ENCODE measurements at regions not wholly inside any gene's neighbourhood (a gene's known extent, or its start where the extent isn't known, plus 50 kb on each side); places are given as distances from the start of the nearest gene placed in this dataset.
"Not testable (repeated sequence)": the region's sequence is repeated elsewhere in the genome, so short reads cannot be mapped to it uniquely, and the experiment has no call there.

- no peak overlapping the region for H3K27ac ChIP-seq (ENCODE audit: low read depth, low read length)
- H3K36me3 ChIP-seq (ENCODE audit: control insufficient read depth, insufficient read depth, low read length) = no peaks in the 10 kb centered on the region
- H3K4me3 ChIP-seq (ENCODE audit: low read depth, low read length) = no peak overlapping the region
- no peak for DNase-seq (ENCODE audit: low read depth in 4 of 6, low spot score in 6 of 6)
- no peaks in the 10 kb centered on the region for H3K4me1 ChIP-seq (ENCODE audit: control insufficient read depth, insufficient read depth, low read length)
- H3K9me3 ChIP-seq (ENCODE audit: control insufficient read depth, insufficient read depth, low read length) = no peaks in the 10 kb centered on the region
- WGBS (ENCODE audit: insufficient coverage) = 82% methylated on average over 4 of the region's 4 CpGs
- peaks cover 3% of the 10 kb centered on the region for H3K27me3 ChIP-seq (ENCODE audit: control insufficient read depth, insufficient read depth, low read length)
Measured at GRCh38 chr20:60786686-60787217, 465.3 kb upstream of the CDH4 start.

- H3K9me3 ChIP-seq (ENCODE audit: control insufficient read depth, insufficient read depth, low read length) = no peaks in the 10 kb centered on the region
- DNase-seq (ENCODE audit: low read depth in 4 of 6, low spot score in 6 of 6) = no peak
- WGBS (ENCODE audit: insufficient coverage) = 67% methylated on average over 3 of the region's 4 CpGs
- H3K4me3 ChIP-seq (ENCODE audit: low read depth, low read length) = no peak overlapping the region
- H3K36me3 ChIP-seq (ENCODE audit: control insufficient read depth, insufficient read depth, low read length) = no peaks in the 10 kb centered on the region
- H3K27me3 ChIP-seq (ENCODE audit: control insufficient read depth, insufficient read depth, low read length) = peaks cover 3% of the 10 kb centered on the region
- no peaks in the 10 kb centered on the region for H3K4me1 ChIP-seq (ENCODE audit: control insufficient read depth, insufficient read depth, low read length)
- no peak overlapping the region for H3K27ac ChIP-seq (ENCODE audit: low read depth, low read length)
Measured at GRCh38 chr20:60787276-60787675, 464.8 kb upstream of the CDH4 start.

GRCh38 chr20:60788070-60788469 is 464.0 kb upstream of the CDH4 start:
- H3K27me3 ChIP-seq (ENCODE audit: control insufficient read depth, insufficient read depth, low read length) = peaks cover 3% of the 10 kb centered on the region
- no peaks in the 10 kb centered on the region for H3K4me1 ChIP-seq (ENCODE audit: control insufficient read depth, insufficient read depth, low read length)
- no peaks in the 10 kb centered on the region for H3K36me3 ChIP-seq (ENCODE audit: control insufficient read depth, insufficient read depth, low read length)
- no peak for DNase-seq (ENCODE audit: low read depth in 4 of 6, low spot score in 6 of 6)
- no peaks in the 10 kb centered on the region for H3K9me3 ChIP-seq (ENCODE audit: control insufficient read depth, insufficient read depth, low read length)
- 80% methylated on average over 1 of the region's 3 CpGs for WGBS (ENCODE audit: insufficient coverage)
- no peak overlapping the region for H3K27ac ChIP-seq (ENCODE audit: low read depth, low read length)
- no peak overlapping the region for H3K4me3 ChIP-seq (ENCODE audit: low read depth, low read length)

GRCh38 chr20:60789399-60789798 is 462.7 kb upstream of the CDH4 start:
- Histone ChIP-seq H3K4me3 (ENCODE audit: low read depth, low read length) (no peak overlapping the region), H3K9me3 (ENCODE audit: control insufficient read depth, insufficient read depth, low read length) (no peaks in the 10 kb centered on the region), H3K27ac (ENCODE audit: low read depth, low read length) (no peak overlapping the region), H3K4me1 (ENCODE audit: control insufficient read depth, insufficient read depth, low read length) (no peaks in the 10 kb centered on the region), H3K36me3 (ENCODE audit: control insufficient read depth, insufficient read depth, low read length) (no peaks in the 10 kb centered on the region), H3K27me3 (ENCODE audit: control insufficient read depth, insufficient read depth, low read length) (peaks cover 3% of the 10 kb centered on the region)
- 91% methylated on average over 8 of the region's 10 CpGs for WGBS (ENCODE audit: insufficient coverage)
- no peak for DNase-seq (ENCODE audit: low read depth in 4 of 6, low spot score in 6 of 6)

GRCh38 chr20:60790339-60790738 is 461.7 kb upstream of the CDH4 start:
- not testable (repeated sequence) for H3K27me3 ChIP-seq (ENCODE audit: control insufficient read depth, insufficient read depth, low read length); H3K27ac ChIP-seq (ENCODE audit: low read depth, low read length); H3K9me3 ChIP-seq (ENCODE audit: control insufficient read depth, insufficient read depth, low read length); H3K4me1 ChIP-seq (ENCODE audit: control insufficient read depth, insufficient read depth, low read length); H3K4me3 ChIP-seq (ENCODE audit: low read depth, low read length); DNase-seq (ENCODE audit: low read depth in 4 of 6, low spot score in 6 of 6); H3K36me3 ChIP-seq (ENCODE audit: control insufficient read depth, insufficient read depth, low read length)
- WGBS (ENCODE audit: insufficient coverage) = 90% methylated on average over 2 of the region's 3 CpGs

GRCh38 chr20:60791823-60792222 is 460.2 kb upstream of the CDH4 start:
- H3K4me3 ChIP-seq (ENCODE audit: low read depth, low read length) = no peak overlapping the region
- H3K36me3 ChIP-seq (ENCODE audit: control insufficient read depth, insufficient read depth, low read length) = no peaks in the 10 kb centered on the region
- no peaks in the 10 kb centered on the region for H3K27me3 ChIP-seq (ENCODE audit: control insufficient read depth, insufficient read depth, low read length)
- H3K27ac ChIP-seq (ENCODE audit: low read depth, low read length) = no peak overlapping the region
- no peaks in the 10 kb centered on the region for H3K4me1 ChIP-seq (ENCODE audit: control insufficient read depth, insufficient read depth, low read length)
- no peak for DNase-seq (ENCODE audit: low read depth in 4 of 6, low spot score in 6 of 6)
- no peaks in the 10 kb centered on the region for H3K9me3 ChIP-seq (ENCODE audit: control insufficient read depth, insufficient read depth, low read length)
- 94% methylated on average over 1 of the region's 1 CpG for WGBS (ENCODE audit: insufficient coverage)

- Histone ChIP-seq H3K36me3 (ENCODE audit: control insufficient read depth, insufficient read depth, low read length) (no peaks in the 10 kb centered on the region), H3K4me1 (ENCODE audit: control insufficient read depth, insufficient read depth, low read length) (no peaks in the 10 kb centered on the region), H3K4me3 (ENCODE audit: low read depth, low read length) (no peak overlapping the region), H3K27me3 (ENCODE audit: control insufficient read depth, insufficient read depth, low read length) (no peaks in the 10 kb centered on the region), H3K27ac (ENCODE audit: low read depth, low read length) (no peak overlapping the region), H3K9me3 (ENCODE audit: control insufficient read depth, insufficient read depth, low read length) (no peaks in the 10 kb centered on the region)
- WGBS (ENCODE audit: insufficient coverage) = no CpG with 5 or more reads among the region's 6 CpGs
- no peak for DNase-seq (ENCODE audit: low read depth in 4 of 6, low spot score in 6 of 6)
Measured at GRCh38 chr20:60792941-60793340, 459.1 kb upstream of the CDH4 start.

- WGBS (ENCODE audit: insufficient coverage) = 89% methylated on average over 3 of the region's 4 CpGs
- H3K4me1 ChIP-seq (ENCODE audit: control insufficient read depth, insufficient read depth, low read length) = no peaks in the 10 kb centered on the region
- H3K4me3 ChIP-seq (ENCODE audit: low read depth, low read length) = no peak overlapping the region
- no peaks in the 10 kb centered on the region for H3K9me3 ChIP-seq (ENCODE audit: control insufficient read depth, insufficient read depth, low read length)
- DNase-seq (ENCODE audit: low read depth in 4 of 6, low spot score in 6 of 6) = peak in 2 of 6 donors; percentile 38 to 50
- no peaks in the 10 kb centered on the region for H3K27me3 ChIP-seq (ENCODE audit: control insufficient read depth, insufficient read depth, low read length)
- no peak overlapping the region for H3K27ac ChIP-seq (ENCODE audit: low read depth, low read length)
- no peaks in the 10 kb centered on the region for H3K36me3 ChIP-seq (ENCODE audit: control insufficient read depth, insufficient read depth, low read length)
Measured at GRCh38 chr20:60794674-60795073, 457.4 kb upstream of the CDH4 start.

GRCh38 chr20:60795651-60796050 is 456.4 kb upstream of the CDH4 start:
- no CpG with 5 or more reads among the region's 1 CpG for WGBS (ENCODE audit: insufficient coverage)
- Histone ChIP-seq H3K9me3 (ENCODE audit: control insufficient read depth, insufficient read depth, low read length) (peaks cover 2% of the 10 kb centered on the region), H3K4me3 (ENCODE audit: low read depth, low read length) (no peak overlapping the region), H3K36me3 (ENCODE audit: control insufficient read depth, insufficient read depth, low read length) (no peaks in the 10 kb centered on the region), H3K27ac (ENCODE audit: low read depth, low read length) (no peak overlapping the region), H3K27me3 (ENCODE audit: control insufficient read depth, insufficient read depth, low read length) (no peaks in the 10 kb centered on the region), H3K4me1 (ENCODE audit: control insufficient read depth, insufficient read depth, low read length) (no peaks in the 10 kb centered on the region)
- peak in 1 of 6 donors; percentile 22 for DNase-seq (ENCODE audit: low read depth in 4 of 6, low spot score in 6 of 6)

GRCh38 chr20:60800185-60800584 is 451.9 kb upstream of the CDH4 start:
- no CpG with 5 or more reads among the region's 1 CpG for WGBS (ENCODE audit: insufficient coverage)

More at GRCh38 chr20:60800185-60800584, 451.9 kb upstream of the CDH4 start:
- Histone ChIP-seq H3K27ac (ENCODE audit: low read depth, low read length) (no peak overlapping the region), H3K27me3 (ENCODE audit: control insufficient read depth, insufficient read depth, low read length) (no peaks in the 10 kb centered on the region), H3K36me3 (ENCODE audit: control insufficient read depth, insufficient read depth, low read length) (no peaks in the 10 kb centered on the region), H3K4me1 (ENCODE audit: control insufficient read depth, insufficient read depth, low read length) (no peaks in the 10 kb centered on the region), H3K4me3 (ENCODE audit: low read depth, low read length) (no peak overlapping the region), H3K9me3 (ENCODE audit: control insufficient read depth, insufficient read depth, low read length) (peaks cover 2% of the 10 kb centered on the region)
- DNase-seq (ENCODE audit: low read depth in 4 of 6, low spot score in 6 of 6) = no peak
